Suppressor macrophage treated with lipopolysaccharide for 4 hours (primary cell): ENCODE measurements at regions not wholly inside any gene's neighbourhood (a gene's known extent, or its start where the extent isn't known, plus 50 kb on each side); places are given as distances from the start of the nearest gene placed in this dataset.

ENCODE experiments used
- DNase-seq: peaks from one replicate; pipeline ENCODE4 v3.0.0-alpha.2; 2020

- DNase-seq = no peak
Measured at GRCh38 chr6:27053738-27054137, 193.8 kb upstream of the PRSS16 start.

- DNase-seq = no peak
Measured at GRCh38 chr6:27056615-27057014, 190.9 kb upstream of the PRSS16 start.

- DNase-seq = no peak
Measured at GRCh38 chr6:27059621-27060425, 187.7 kb upstream of the PRSS16 start.

- DNase-seq = no peak
Measured at GRCh38 chr6:27061235-27061993, 186.1 kb upstream of the PRSS16 start.

GRCh38 chr6:27062755-27063154 lies 184.7 kb upstream of the PRSS16 start:
- no peak for DNase-seq

- no peak for DNase-seq
Measured at GRCh38 chr6:27065183-27065582, 182.3 kb upstream of the PRSS16 start.

GRCh38 chr6:27066381-27066780 lies 181.1 kb upstream of the PRSS16 start:
- no peak for DNase-seq

- DNase-seq = no peak
Measured at GRCh38 chr6:27066802-27067201, 180.7 kb upstream of the PRSS16 start.

GRCh38 chr6:27073441-27073840 lies 174.1 kb upstream of the PRSS16 start:
- DNase-seq = no peak

GRCh38 chr6:27076116-27076515 lies 171.4 kb upstream of the PRSS16 start:
- no peak for DNase-seq

- DNase-seq = peak; percentile 66
Measured at GRCh38 chr6:27078734-27079357, 168.7 kb upstream of the PRSS16 start.

- DNase-seq = no peak
Measured at GRCh38 chr6:27081188-27081587, 166.3 kb upstream of the PRSS16 start.

- no peak for DNase-seq
Measured at GRCh38 chr6:27081931-27082330, 165.6 kb upstream of the PRSS16 start.

- no peak for DNase-seq
Measured at GRCh38 chr6:27088068-27088467, 159.4 kb upstream of the PRSS16 start.

GRCh38 chr6:27091661-27092315 lies 155.7 kb upstream of the PRSS16 start:
- peak; percentile 26 for DNase-seq

- DNase-seq = no peak
Measured at GRCh38 chr6:27092316-27092692, 155.2 kb upstream of the PRSS16 start.

GRCh38 chr6:27095914-27096313 lies 151.6 kb upstream of the PRSS16 start:
- DNase-seq = no peak

- DNase-seq = peak; percentile 43
Measured at GRCh38 chr6:27096834-27097511, 150.5 kb upstream of the PRSS16 start.

GRCh38 chr6:27098956-27099355 lies 148.5 kb upstream of the PRSS16 start:
- no peak for DNase-seq

GRCh38 chr6:27100921-27101320 lies 146.6 kb upstream of the PRSS16 start:
- DNase-seq = no peak

GRCh38 chr6:27101824-27102223 lies 145.7 kb upstream of the PRSS16 start:
- no peak for DNase-seq

- no peak for DNase-seq
Measured at GRCh38 chr6:27106382-27106781, 141.1 kb upstream of the PRSS16 start.

GRCh38 chr6:27111743-27112142 lies 135.8 kb upstream of the PRSS16 start:
- DNase-seq = no peak
